Epithelial cell of esophagus (primary cell): ENCODE measurements at regions not wholly inside any gene's neighbourhood (a gene's known extent, or its start where the extent isn't known, plus 50 kb on each side); places are given as distances from the start of the nearest gene placed in this dataset.
"Not testable (repeated sequence)": the region's sequence is repeated elsewhere in the genome, so short reads cannot be mapped to it uniquely, and the experiment has no call there.

Experiments used
- DNase-seq: peaks from one replicate; pipeline ENCODE4 v3.0.0; 2010; ENCODE audit warnings: low read depth
- H3K4me3 ChIP-seq: 2 replicates; pipeline ENCODE4 v1.5.1; 2011; ENCODE audit warnings: mild to moderate bottlenecking, low read length, control low read depth
- CTCF ChIP-seq: IDR thresholded peaks from 2 replicates; pipeline ENCODE4 v1.5.1; 2011; ENCODE audit warnings: low read depth, mild to moderate bottlenecking, low read length, control low read depth, inconsistent platforms; ENCODE audit not compliant: insufficient read depth; ENCODE audit errors: missing control alignments

DNA sequence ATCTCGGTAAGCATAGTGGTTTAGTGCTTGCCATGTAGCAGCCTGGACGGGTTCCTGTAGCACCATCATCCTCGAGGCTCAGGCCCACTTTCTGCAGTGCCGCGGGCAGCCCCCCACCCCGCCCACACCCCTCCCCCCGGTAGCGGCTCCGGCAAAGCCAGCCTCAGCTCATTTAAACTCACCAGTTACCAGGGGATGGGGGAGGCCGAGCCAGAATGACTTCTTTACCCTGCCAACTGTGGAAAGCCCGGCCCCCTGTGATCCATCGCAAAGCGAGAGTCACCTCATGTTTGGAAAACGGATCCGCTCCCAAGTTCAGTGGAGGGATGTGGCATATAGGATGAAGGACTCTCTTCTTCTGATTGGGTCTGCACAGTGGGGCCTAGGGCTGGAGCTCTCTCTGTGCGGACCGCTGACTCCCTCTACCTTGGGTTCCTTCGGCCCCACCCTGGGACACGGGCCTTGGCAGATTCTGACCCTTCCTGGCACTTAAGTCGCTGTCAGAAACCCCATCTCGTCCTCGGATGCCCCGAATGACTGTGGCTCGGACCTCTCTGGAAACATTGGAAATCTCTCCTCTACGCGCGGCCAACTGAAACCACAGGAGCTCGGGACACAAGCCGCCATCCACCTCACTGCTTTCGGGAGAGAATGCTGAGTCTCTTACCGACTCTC, 337.8 kb upstream of the DEFB115 start:
- TF ChIP-seq CTCF, result no peak
- no peak overlapping the region for H3K4me3 ChIP-seq
- no peak for DNase-seq

GRCh38 chr20:30921286-30922071, 336.0 kb upstream of the DEFB115 start:
- no peak for TF ChIP-seq CTCF
- H3K4me3 ChIP-seq, result no peak overlapping the region
- no peak for DNase-seq

- no peak for TF ChIP-seq CTCF
- no peak overlapping the region for H3K4me3 ChIP-seq
- DNase-seq, result no peak
Observed at GRCh38 chr20:30922129-30922528, 335.3 kb upstream of the DEFB115 start.

DNA sequence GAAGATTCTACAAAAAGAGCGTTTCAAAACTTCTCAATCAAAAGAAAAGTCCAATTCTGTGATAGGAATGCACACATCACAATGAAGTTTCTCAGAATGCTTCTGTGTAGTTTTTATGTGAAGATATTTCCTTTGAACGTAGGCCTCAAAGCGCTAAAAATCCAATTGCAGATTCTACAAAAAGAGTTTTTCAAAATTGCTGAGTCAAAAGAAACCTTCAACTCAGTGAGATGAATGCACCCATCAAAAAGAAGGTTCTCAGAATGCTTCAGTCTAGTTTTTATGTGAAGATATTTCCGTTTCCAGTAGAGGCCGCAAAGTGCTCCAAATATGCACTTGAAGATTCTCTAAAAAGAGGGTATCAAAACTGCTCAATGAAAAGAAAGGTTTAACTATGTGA, 319.7 kb upstream of the DEFB115 start:
- no peak overlapping the region for H3K4me3 ChIP-seq
- TF ChIP-seq CTCF, result no peak
- DNase-seq, result no peak

DNA sequence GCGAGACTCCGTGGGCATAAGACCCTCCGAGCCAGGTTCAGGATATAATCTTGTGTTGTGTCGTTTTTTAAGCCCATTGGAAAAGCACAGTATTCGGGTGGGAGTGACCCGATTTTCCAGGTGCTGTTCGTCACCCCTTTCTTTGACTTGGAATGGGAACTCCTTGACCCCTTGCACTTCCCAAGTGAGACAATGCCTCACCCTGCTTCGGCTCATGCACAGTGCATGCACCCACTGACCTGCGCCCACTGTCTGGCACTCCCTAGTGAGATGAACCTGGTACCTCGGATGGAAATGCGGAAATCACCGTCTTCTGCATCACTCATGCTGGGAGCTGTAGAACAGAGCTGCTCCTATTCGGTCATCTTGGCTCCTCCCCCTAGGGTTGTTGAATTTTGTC, 307.7 kb upstream of the DEFB115 start:
- DNase-seq, result no peak
- H3K4me3 ChIP-seq, result no peak overlapping the region
- TF ChIP-seq CTCF, result no peak

GRCh38 chr20:30951088-30951487, 306.4 kb upstream of the DEFB115 start:
- not testable (repeated sequence) for DNase-seq, H3K4me3 ChIP-seq

DNA sequence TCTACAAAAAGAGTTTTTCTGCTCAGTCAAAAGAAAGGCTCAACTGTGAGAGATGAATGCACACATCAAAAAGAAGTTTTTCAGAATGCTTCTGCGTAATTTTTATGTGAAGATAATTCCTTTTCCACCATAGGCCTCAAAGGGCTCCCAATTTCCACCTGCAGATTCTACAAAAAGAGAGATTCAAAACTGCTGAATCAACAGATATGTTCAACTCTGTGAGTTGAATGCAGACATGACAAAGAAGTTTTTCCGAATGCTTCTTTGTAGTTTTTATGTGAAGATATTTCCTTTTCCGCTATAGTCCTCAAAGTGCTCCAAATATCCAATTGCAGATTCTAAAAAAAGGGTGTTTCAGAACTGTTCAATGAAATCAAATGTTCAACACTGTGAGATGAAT, 300.8 kb upstream of the DEFB115 start:
- not testable (repeated sequence) for H3K4me3 ChIP-seq, DNase-seq

- H3K4me3 ChIP-seq, DNase-seq: not testable (repeated sequence)
Observed at GRCh38 chr20:30959208-30959607, 298.3 kb upstream of the DEFB115 start.
